ENCODE measurements at regions not wholly inside any gene's neighbourhood (a gene's known extent, or its start where the extent isn't known, plus 50 kb on each side); places are given as distances from the start of the nearest gene placed in this dataset.

GRCh38 chr11:71199226-71199820 lies 53.1 kb downstream of the SHANK2 start:
- Histone ChIP-seq H3K36me3 (ENCODE audit: control insufficient read depth, insufficient read depth, low read length) (no peaks in the 10 kb centered on the region), H3K4me1 (ENCODE audit: control insufficient read depth, insufficient read depth, low read length) (no peaks in the 10 kb centered on the region), H3K27ac (ENCODE audit: low read length) (no peak overlapping the region), H3K9me3 (ENCODE audit: control insufficient read depth, insufficient read depth, low read depth, low read length) (no peaks in the 10 kb centered on the region), H3K27me3 (ENCODE audit: control insufficient read depth, insufficient read depth, low read length) (no peaks in the 10 kb centered on the region), H3K4me3 (ENCODE audit: low read depth in 2 of 2, low read length in 2 of 2) (no peak overlapping the region)
- no peak for TF ChIP-seq SIN3A (IDR thresholded peaks at IDR 0.05; ENCODE audit: borderline replicate concordance, insufficient read depth, low read depth, low read length)
- no peak for TF ChIP-seq TCF7L2 (IDR thresholded peaks at IDR 0.05; ENCODE audit: low read depth, low read length)
- TF ChIP-seq POLR2AphosphoS5 (IDR thresholded peaks at IDR 0.05; ENCODE audit: low read depth, low read length), result no peak
- TF ChIP-seq CTCF (IDR thresholded peaks at IDR 0.05), result no peak
- TF ChIP-seq, protein P1, sequence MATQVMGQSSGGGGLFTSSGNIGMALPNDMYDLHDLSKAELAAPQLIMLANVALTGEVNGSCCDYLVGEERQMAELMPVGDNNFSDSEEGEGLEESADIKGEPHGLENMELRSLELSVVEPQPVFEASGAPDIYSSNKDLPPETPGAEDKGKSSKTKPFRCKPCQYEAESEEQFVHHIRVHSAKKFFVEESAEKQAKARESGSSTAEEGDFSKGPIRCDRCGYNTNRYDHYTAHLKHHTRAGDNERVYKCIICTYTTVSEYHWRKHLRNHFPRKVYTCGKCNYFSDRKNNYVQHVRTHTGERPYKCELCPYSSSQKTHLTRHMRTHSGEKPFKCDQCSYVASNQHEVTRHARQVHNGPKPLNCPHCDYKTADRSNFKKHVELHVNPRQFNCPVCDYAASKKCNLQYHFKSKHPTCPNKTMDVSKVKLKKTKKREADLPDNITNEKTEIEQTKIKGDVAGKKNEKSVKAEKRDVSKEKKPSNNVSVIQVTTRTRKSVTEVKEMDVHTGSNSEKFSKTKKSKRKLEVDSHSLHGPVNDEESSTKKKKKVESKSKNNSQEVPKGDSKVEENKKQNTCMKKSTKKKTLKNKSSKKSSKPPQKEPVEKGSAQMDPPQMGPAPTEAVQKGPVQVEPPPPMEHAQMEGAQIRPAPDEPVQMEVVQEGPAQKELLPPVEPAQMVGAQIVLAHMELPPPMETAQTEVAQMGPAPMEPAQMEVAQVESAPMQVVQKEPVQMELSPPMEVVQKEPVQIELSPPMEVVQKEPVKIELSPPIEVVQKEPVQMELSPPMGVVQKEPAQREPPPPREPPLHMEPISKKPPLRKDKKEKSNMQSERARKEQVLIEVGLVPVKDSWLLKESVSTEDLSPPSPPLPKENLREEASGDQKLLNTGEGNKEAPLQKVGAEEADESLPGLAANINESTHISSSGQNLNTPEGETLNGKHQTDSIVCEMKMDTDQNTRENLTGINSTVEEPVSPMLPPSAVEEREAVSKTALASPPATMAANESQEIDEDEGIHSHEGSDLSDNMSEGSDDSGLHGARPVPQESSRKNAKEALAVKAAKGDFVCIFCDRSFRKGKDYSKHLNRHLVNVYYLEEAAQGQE (IDR thresholded peaks at IDR 0.05; ENCODE audit: insufficient read depth in 1 of 2, low read depth in 2 of 2, low read length in 1 of 2), result no peak
- in situ Hi-C loops (cut with HindIII; ENCODE audit: low pct_unique_long_range_greater_than_20kb, low sequenced_read_pairs) (no loop called here), intact Hi-C loops (cut with micrococcal nuclease; ENCODE audit: unreplicated experiment) (no loop called here)
- ChIA-PET CTCF (no interaction called here), POLR2A (no interaction called here)
- no TSS peak for BruUV-seq (replicated peaks)
- DNase-seq (ENCODE audit: low read depth, low spot score), result no peak
- no peak for ATAC-seq

- CTCF ChIA-PET, result no interaction called here
- POLR2A ChIA-PET, result no interaction called here
- Histone ChIP-seq H3K9me3 (ENCODE audit: control insufficient read depth, insufficient read depth, low read depth, low read length) (no peaks in the 10 kb centered on the region), H3K36me3 (ENCODE audit: control insufficient read depth, insufficient read depth, low read length) (no peaks in the 10 kb centered on the region), H3K27me3 (ENCODE audit: control insufficient read depth, insufficient read depth, low read length) (no peaks in the 10 kb centered on the region), H3K27ac (ENCODE audit: low read length) (no peak overlapping the region), H3K4me1 (ENCODE audit: control insufficient read depth, insufficient read depth, low read length) (no peaks in the 10 kb centered on the region), H3K4me3 (ENCODE audit: low read depth in 2 of 2, low read length in 2 of 2) (no peak overlapping the region)
- BruUV-seq (replicated peaks), result no TSS peak
- TF ChIP-seq POLR2AphosphoS5 (IDR thresholded peaks at IDR 0.05; ENCODE audit: low read depth, low read length) (no peak), CTCF (IDR thresholded peaks at IDR 0.05) (no peak), SIN3A (IDR thresholded peaks at IDR 0.05; ENCODE audit: borderline replicate concordance, insufficient read depth, low read depth, low read length) (no peak), TCF7L2 (IDR thresholded peaks at IDR 0.05; ENCODE audit: low read depth, low read length) (no peak)
- TF ChIP-seq, protein P1 (IDR thresholded peaks at IDR 0.05; ENCODE audit: insufficient read depth in 1 of 2, low read depth in 2 of 2, low read length in 1 of 2), result no peak
- no peak for DNase-seq (ENCODE audit: low read depth, low spot score)
- in situ Hi-C loops (cut with HindIII; ENCODE audit: low pct_unique_long_range_greater_than_20kb, low sequenced_read_pairs), result no loop called here
- no peak for ATAC-seq
- intact Hi-C loops (cut with micrococcal nuclease; ENCODE audit: unreplicated experiment), result no loop called here
Measured at GRCh38 chr11:71198823-71199165, 53.6 kb downstream of the SHANK2 start.
